RWPE2 (cell line): ENCODE measurements at regions not wholly inside any gene's neighbourhood (a gene's known extent, or its start where the extent isn't known, plus 50 kb on each side); places are given as distances from the start of the nearest gene placed in this dataset.

ENCODE experiments used
- ATAC-seq: fragments of 200-7000 bp; cut with Tn5 transposase; 3 replicates; pipeline ENCODE4 v1.9.1; 2021; ENCODE audit warnings: low read depth
- DNase-seq: peaks from one replicate; pipeline ENCODE4 v3.0.0-alpha.2; 2020; ENCODE audit warnings: low spot score
- H3K27ac ChIP-seq: fragments of 450-650 bp; 2 replicates; pipeline ENCODE4 v1.5.1; 2017; ENCODE audit warnings: mild to moderate bottlenecking; ENCODE audit not compliant: poor library complexity, severe bottlenecking
- H3K27me3 ChIP-seq: fragments of 250-450 bp; sonication (Bioruptor Pico); 2 replicates; pipeline ENCODE4 v1.5.1; 2021; ENCODE audit warnings: mild to moderate bottlenecking, moderate library complexity; ENCODE audit not compliant: insufficient read depth, poor library complexity, severe bottlenecking
- H3K36me3 ChIP-seq: fragments of 250-450 bp; sonication (Bioruptor Pico); 2 replicates; pipeline ENCODE4 v1.5.1; 2020; ENCODE audit warnings: low read depth, mild to moderate bottlenecking, moderate library complexity
- H3K4me1 ChIP-seq: fragments of 250-450 bp; sonication (Bioruptor Pico); 2 replicates; pipeline ENCODE4 v1.5.1; 2021; ENCODE audit warnings: mild to moderate bottlenecking, moderate library complexity; ENCODE audit not compliant: insufficient read depth, poor library complexity, severe bottlenecking
- H3K4me3 ChIP-seq: fragments of 250-450 bp; sonication (Bioruptor Pico); 2 replicates; pipeline ENCODE4 v1.5.1; 2021; ENCODE audit warnings: mild to moderate bottlenecking, moderate library complexity; ENCODE audit not compliant: severe bottlenecking
- H3K9me3 ChIP-seq: fragments of 250-450 bp; sonication (Bioruptor Pico); 2 replicates; pipeline ENCODE4 v1.5.1; 2021; ENCODE audit warnings: mild to moderate bottlenecking, moderate library complexity; ENCODE audit not compliant: severe bottlenecking
- CTCF ChIP-seq: fragments of 450-650 bp; IDR thresholded peaks from one replicate; pipeline ENCODE4 v1.5.1; 2017; ENCODE audit warnings: mild to moderate bottlenecking, moderate library complexity; ENCODE audit not compliant: poor library complexity, severe bottlenecking

GRCh38 chr12:129959889-129960288 lies 56.1 kb upstream of the TMEM132D start:
- Histone ChIP-seq H3K36me3 (no peaks in the 10 kb centered on the region), H3K27ac (no peak overlapping the region), H3K4me1 (no peaks in the 10 kb centered on the region), H3K4me3 (no peak overlapping the region), H3K27me3 (peaks cover 2% of the 10 kb centered on the region), H3K9me3 (peaks cover 2% of the 10 kb centered on the region)
- no peak for TF ChIP-seq CTCF
- DNase-seq (no peak), ATAC-seq (no peak)

GRCh38 chr12:129961091-129961490 lies 57.3 kb upstream of the TMEM132D start:
- Histone ChIP-seq H3K27ac (no peak overlapping the region), H3K4me1 (no peaks in the 10 kb centered on the region), H3K9me3 (no peaks in the 10 kb centered on the region), H3K27me3 (peaks cover 8% of the 10 kb centered on the region), H3K36me3 (no peaks in the 10 kb centered on the region), H3K4me3 (no peak overlapping the region)
- TF ChIP-seq CTCF = no peak
- ATAC-seq (peak; percentile 91), DNase-seq (no peak)

- H3K27ac ChIP-seq = no peak overlapping the region
- H3K36me3 ChIP-seq = no peaks in the 10 kb centered on the region
- no peak for TF ChIP-seq CTCF
- DNase-seq = no peak
- H3K4me3 ChIP-seq = no peak overlapping the region
- peaks cover 8% of the 10 kb centered on the region for H3K27me3 ChIP-seq
- no peaks in the 10 kb centered on the region for H3K9me3 ChIP-seq
- no peaks in the 10 kb centered on the region for H3K4me1 ChIP-seq
- no peak for ATAC-seq
Observed at GRCh38 chr12:129961856-129962255, 58.0 kb upstream of the TMEM132D start.

DNA sequence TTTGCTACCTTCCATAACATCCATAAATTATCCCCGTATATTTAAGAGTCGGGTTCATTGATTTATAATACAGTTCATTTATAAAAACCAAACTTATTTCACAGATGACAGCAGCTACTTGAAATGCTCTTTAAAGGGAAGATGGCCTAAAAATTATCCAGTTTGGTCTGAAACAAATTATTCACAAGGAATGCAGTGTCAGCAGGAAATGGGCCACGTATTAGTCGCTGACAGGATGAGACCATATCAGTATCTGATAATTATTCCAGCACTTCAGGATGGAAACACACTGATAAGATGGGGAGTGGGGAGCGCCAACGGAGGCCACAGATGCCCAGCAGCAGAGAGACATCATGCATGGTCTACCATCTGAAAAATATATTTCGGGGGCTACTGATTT lies 60.5 kb upstream of the TMEM132D start:
- Histone ChIP-seq H3K36me3 (no peaks in the 10 kb centered on the region), H3K27ac (no peak overlapping the region), H3K27me3 (peaks cover 12% of the 10 kb centered on the region), H3K9me3 (no peaks in the 10 kb centered on the region), H3K4me3 (no peak overlapping the region), H3K4me1 (no peaks in the 10 kb centered on the region)
- ATAC-seq (no peak), DNase-seq (no peak)
- TF ChIP-seq CTCF = no peak

DNA sequence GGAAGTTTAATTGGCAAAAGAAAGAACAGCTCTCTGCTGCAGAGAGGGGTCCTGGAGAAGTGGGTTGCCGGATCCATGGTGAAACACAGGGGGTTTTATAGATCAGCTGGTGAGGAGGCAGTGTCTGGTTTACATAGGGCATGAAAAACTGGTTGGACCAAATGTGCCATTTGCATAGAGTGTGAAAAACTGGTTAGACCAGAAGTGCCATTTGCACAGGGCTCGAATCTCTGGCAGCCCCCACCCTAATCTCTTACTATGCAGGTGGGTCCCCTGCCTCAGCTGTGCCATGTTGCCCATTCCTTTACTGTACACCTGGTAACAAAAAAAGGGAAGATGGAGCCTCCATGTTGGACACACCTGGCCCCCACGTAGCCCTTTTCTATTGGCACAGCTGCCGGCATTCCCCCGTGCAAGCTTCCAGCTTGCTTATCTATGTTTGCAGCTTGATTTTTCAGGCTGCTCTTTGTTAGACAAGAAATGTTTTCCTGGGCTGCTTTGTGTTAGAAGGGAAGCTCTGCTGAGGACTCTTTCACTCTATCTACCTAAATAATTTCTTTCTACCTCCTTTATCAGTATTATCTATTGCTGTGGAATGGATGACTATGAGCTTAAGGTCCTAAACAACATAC lies 61.1 kb upstream of the TMEM132D start:
- no peaks in the 10 kb centered on the region for H3K36me3 ChIP-seq
- no peak overlapping the region for H3K27ac ChIP-seq
- H3K9me3 ChIP-seq = no peaks in the 10 kb centered on the region
- peaks cover 12% of the 10 kb centered on the region for H3K27me3 ChIP-seq
- H3K4me1 ChIP-seq = no peaks in the 10 kb centered on the region
- no peak overlapping the region for H3K4me3 ChIP-seq
- TF ChIP-seq CTCF = no peak
- DNase-seq = no peak
- no peak for ATAC-seq
